ENCODE measurements at regions not wholly inside any gene's neighbourhood (a gene's known extent, or its start where the extent isn't known, plus 50 kb on each side); places are given as distances from the start of the nearest gene placed in this dataset.

GRCh38 chr5:109947667-109948066 is 257.9 kb downstream of the MAN2A1 start:
- H3K9me3 ChIP-seq = no peaks in the 10 kb centered on the region
- H3K27me3 ChIP-seq = no peaks in the 10 kb centered on the region
- no peak for DNase-seq
- no peak for TF ChIP-seq CTCF (IDR thresholded peaks at IDR 0.05; ENCODE audit: low read depth, low read length)
- H3K4me3 ChIP-seq (ENCODE audit: low read depth, low read length) = no peak overlapping the region
- no peaks in the 10 kb centered on the region for H3K36me3 ChIP-seq
- H3K4me1 ChIP-seq = no peaks in the 10 kb centered on the region

- no peak for DNase-seq
- H3K4me1 ChIP-seq = no peaks in the 10 kb centered on the region
- H3K4me3 ChIP-seq (ENCODE audit: low read depth, low read length) = no peak overlapping the region
- H3K36me3 ChIP-seq = no peaks in the 10 kb centered on the region
- TF ChIP-seq CTCF (IDR thresholded peaks at IDR 0.05; ENCODE audit: low read depth, low read length) = no peak
- no peaks in the 10 kb centered on the region for H3K9me3 ChIP-seq
- H3K27me3 ChIP-seq = no peaks in the 10 kb centered on the region
These were observed 260.9 kb downstream of the MAN2A1 start for GRCh38 chr5:109950634-109951033.

- Histone ChIP-seq H3K27me3 (no peaks in the 10 kb centered on the region), H3K9me3 (no peaks in the 10 kb centered on the region), H3K4me1 (no peaks in the 10 kb centered on the region), H3K36me3 (no peaks in the 10 kb centered on the region), H3K4me3 (ENCODE audit: low read depth, low read length) (no peak overlapping the region)
- DNase-seq = no peak
- TF ChIP-seq CTCF (IDR thresholded peaks at IDR 0.05; ENCODE audit: low read depth, low read length) = no peak
These were observed 261.6 kb downstream of the MAN2A1 start for GRCh38 chr5:109951348-109951747.

GRCh38 chr5:109951758-109952157 is 262.0 kb downstream of the MAN2A1 start:
- no peak for TF ChIP-seq CTCF (IDR thresholded peaks at IDR 0.05; ENCODE audit: low read depth, low read length)
- no peaks in the 10 kb centered on the region for H3K27me3 ChIP-seq
- H3K4me1 ChIP-seq = no peaks in the 10 kb centered on the region
- H3K9me3 ChIP-seq = no peaks in the 10 kb centered on the region
- no peak overlapping the region for H3K4me3 ChIP-seq (ENCODE audit: low read depth, low read length)
- no peaks in the 10 kb centered on the region for H3K36me3 ChIP-seq
- no peak for DNase-seq

- H3K4me3 ChIP-seq (ENCODE audit: low read depth, low read length) = no peak overlapping the region
- H3K36me3 ChIP-seq = no peaks in the 10 kb centered on the region
- no peak for DNase-seq
- no peaks in the 10 kb centered on the region for H3K4me1 ChIP-seq
- TF ChIP-seq CTCF (IDR thresholded peaks at IDR 0.05; ENCODE audit: low read depth, low read length) = no peak
- H3K9me3 ChIP-seq = no peaks in the 10 kb centered on the region
- no peaks in the 10 kb centered on the region for H3K27me3 ChIP-seq
These were observed 264.0 kb downstream of the MAN2A1 start for GRCh38 chr5:109953761-109954160.

- TF ChIP-seq CTCF (IDR thresholded peaks at IDR 0.05; ENCODE audit: low read depth, low read length) = no peak
- DNase-seq = peak; percentile 26
- no peaks in the 10 kb centered on the region for H3K9me3 ChIP-seq
- no peaks in the 10 kb centered on the region for H3K4me1 ChIP-seq
- no peaks in the 10 kb centered on the region for H3K36me3 ChIP-seq
- no peak overlapping the region for H3K4me3 ChIP-seq (ENCODE audit: low read depth, low read length)
- no peaks in the 10 kb centered on the region for H3K27me3 ChIP-seq
These were observed 267.2 kb downstream of the MAN2A1 start for GRCh38 chr5:109956884-109957283.
